ENCODE measurements at regions not wholly inside any gene's neighbourhood (a gene's known extent, or its start where the extent isn't known, plus 50 kb on each side); places are given as distances from the start of the nearest gene placed in this dataset.

DNA sequence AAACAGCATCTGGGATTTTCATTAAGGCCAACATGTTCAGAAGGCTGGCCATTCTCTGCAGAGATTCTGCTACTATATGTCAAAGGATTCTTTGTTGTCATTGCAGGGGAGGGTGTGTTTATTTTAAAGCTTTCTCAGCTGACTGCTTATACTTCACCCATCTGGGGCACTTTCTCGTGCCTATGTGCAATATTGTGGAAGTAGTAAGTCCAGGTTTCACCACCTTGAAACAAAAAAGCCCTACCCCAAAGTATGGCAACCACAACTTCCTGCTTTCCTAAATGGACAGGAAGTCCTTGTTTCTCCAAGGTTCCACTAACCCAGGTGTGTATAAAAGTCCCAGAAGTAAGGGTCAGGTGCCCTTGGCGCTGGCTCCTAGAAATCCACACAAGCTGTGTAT is 58.7 kb upstream of the COL1A2 start (continued):
- TF ChIP-seq, protein P1, sequence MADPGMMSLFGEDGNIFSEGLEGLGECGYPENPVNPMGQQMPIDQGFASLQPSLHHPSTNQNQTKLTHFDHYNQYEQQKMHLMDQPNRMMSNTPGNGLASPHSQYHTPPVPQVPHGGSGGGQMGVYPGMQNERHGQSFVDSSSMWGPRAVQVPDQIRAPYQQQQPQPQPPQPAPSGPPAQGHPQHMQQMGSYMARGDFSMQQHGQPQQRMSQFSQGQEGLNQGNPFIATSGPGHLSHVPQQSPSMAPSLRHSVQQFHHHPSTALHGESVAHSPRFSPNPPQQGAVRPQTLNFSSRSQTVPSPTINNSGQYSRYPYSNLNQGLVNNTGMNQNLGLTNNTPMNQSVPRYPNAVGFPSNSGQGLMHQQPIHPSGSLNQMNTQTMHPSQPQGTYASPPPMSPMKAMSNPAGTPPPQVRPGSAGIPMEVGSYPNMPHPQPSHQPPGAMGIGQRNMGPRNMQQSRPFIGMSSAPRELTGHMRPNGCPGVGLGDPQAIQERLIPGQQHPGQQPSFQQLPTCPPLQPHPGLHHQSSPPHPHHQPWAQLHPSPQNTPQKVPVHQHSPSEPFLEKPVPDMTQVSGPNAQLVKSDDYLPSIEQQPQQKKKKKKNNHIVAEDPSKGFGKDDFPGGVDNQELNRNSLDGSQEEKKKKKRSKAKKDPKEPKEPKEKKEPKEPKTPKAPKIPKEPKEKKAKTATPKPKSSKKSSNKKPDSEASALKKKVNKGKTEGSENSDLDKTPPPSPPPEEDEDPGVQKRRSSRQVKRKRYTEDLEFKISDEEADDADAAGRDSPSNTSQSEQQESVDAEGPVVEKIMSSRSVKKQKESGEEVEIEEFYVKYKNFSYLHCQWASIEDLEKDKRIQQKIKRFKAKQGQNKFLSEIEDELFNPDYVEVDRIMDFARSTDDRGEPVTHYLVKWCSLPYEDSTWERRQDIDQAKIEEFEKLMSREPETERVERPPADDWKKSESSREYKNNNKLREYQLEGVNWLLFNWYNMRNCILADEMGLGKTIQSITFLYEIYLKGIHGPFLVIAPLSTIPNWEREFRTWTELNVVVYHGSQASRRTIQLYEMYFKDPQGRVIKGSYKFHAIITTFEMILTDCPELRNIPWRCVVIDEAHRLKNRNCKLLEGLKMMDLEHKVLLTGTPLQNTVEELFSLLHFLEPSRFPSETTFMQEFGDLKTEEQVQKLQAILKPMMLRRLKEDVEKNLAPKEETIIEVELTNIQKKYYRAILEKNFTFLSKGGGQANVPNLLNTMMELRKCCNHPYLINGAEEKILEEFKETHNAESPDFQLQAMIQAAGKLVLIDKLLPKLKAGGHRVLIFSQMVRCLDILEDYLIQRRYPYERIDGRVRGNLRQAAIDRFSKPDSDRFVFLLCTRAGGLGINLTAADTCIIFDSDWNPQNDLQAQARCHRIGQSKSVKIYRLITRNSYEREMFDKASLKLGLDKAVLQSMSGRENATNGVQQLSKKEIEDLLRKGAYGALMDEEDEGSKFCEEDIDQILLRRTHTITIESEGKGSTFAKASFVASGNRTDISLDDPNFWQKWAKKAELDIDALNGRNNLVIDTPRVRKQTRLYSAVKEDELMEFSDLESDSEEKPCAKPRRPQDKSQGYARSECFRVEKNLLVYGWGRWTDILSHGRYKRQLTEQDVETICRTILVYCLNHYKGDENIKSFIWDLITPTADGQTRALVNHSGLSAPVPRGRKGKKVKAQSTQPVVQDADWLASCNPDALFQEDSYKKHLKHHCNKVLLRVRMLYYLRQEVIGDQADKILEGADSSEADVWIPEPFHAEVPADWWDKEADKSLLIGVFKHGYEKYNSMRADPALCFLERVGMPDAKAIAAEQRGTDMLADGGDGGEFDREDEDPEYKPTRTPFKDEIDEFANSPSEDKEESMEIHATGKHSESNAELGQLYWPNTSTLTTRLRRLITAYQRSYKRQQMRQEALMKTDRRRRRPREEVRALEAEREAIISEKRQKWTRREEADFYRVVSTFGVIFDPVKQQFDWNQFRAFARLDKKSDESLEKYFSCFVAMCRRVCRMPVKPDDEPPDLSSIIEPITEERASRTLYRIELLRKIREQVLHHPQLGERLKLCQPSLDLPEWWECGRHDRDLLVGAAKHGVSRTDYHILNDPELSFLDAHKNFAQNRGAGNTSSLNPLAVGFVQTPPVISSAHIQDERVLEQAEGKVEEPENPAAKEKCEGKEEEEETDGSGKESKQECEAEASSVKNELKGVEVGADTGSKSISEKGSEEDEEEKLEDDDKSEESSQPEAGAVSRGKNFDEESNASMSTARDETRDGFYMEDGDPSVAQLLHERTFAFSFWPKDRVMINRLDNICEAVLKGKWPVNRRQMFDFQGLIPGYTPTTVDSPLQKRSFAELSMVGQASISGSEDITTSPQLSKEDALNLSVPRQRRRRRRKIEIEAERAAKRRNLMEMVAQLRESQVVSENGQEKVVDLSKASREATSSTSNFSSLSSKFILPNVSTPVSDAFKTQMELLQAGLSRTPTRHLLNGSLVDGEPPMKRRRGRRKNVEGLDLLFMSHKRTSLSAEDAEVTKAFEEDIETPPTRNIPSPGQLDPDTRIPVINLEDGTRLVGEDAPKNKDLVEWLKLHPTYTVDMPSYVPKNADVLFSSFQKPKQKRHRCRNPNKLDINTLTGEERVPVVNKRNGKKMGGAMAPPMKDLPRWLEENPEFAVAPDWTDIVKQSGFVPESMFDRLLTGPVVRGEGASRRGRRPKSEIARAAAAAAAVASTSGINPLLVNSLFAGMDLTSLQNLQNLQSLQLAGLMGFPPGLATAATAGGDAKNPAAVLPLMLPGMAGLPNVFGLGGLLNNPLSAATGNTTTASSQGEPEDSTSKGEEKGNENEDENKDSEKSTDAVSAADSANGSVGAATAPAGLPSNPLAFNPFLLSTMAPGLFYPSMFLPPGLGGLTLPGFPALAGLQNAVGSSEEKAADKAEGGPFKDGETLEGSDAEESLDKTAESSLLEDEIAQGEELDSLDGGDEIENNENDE (IDR thresholded peaks at IDR 0.05; ENCODE audit: insufficient replicate concordance, low read length), result no peak
- TF ChIP-seq TEAD4 (IDR thresholded peaks at IDR 0.05; ENCODE audit: low read depth, low read length), result no peak
- TF ChIP-seq SIN3A (conservative IDR thresholded peaks at IDR 0.05 in 1 of 2, IDR thresholded peaks at IDR 0.05 in 1 of 2; ENCODE audit: low read depth in 1 of 2, low read length in 2 of 2), result no peak

All from H1 (cell line).